Panc1 (cell line): ENCODE measurements at regions not wholly inside any gene's neighbourhood (a gene's known extent, or its start where the extent isn't known, plus 50 kb on each side); places are given as distances from the start of the nearest gene placed in this dataset.

Experiments
- ATAC-seq: fragments of 200-7000 bp; cut with Tn5 transposase; 2 replicates; pipeline ENCODE4 v1.9.1; 2020; ENCODE audit warnings: mild to moderate bottlenecking, moderate library complexity
- BruUV-seq: library from RNA; stranded (reverse); fragments of 400-500 nt; replicated peaks from 2 replicates; lab custom pipeline; 2021; lab: Mats Ljungman, UMichigan
- CTCF ChIA-PET: fragments of 300-600 bp; sonication (Branson Sonifier 250); formaldehyde crosslinking; loops from one replicate; lab custom pipeline; 2022; ENCODE audit warnings: antibody characterized with exemption; lab: Charles Lee
- POLR2A ChIA-PET: fragments of 300-600 bp; sonication (Branson Sonifier 250); formaldehyde crosslinking; loops from one replicate; lab custom pipeline; 2022; ENCODE audit warnings: antibody characterized with exemption; lab: Charles Lee
- DNase-seq: peaks from one replicate; pipeline ENCODE4 v3.0.0-alpha.2; 2010; ENCODE audit warnings: low read depth, low spot score
- H3K27ac ChIP-seq: 2 replicates; pipeline ENCODE4 v1.5.1; 2011; ENCODE audit warnings: mild to moderate bottlenecking, low read length, inconsistent platforms
- H3K27me3 ChIP-seq: fragments of 200-500 bp; sonication (Bioruptor generic); 2 replicates; pipeline ENCODE4 v1.6.0; 2014; ENCODE audit warnings: low read length, inconsistent platforms; ENCODE audit not compliant: control insufficient read depth, insufficient read depth
- H3K36me3 ChIP-seq: fragments of 200-500 bp; sonication (Bioruptor generic); 2 replicates; pipeline ENCODE4 v1.5.1; 2014; ENCODE audit warnings: inconsistent platforms, mild to moderate bottlenecking, low read length, moderate library complexity; ENCODE audit not compliant: control insufficient read depth, insufficient read depth
- H3K4me1 ChIP-seq: 2 replicates; pipeline ENCODE4 v1.5.1; 2011; ENCODE audit warnings: inconsistent platforms, mild to moderate bottlenecking, low read length, moderate library complexity; ENCODE audit not compliant: control insufficient read depth, insufficient read depth
- H3K4me3 ChIP-seq, 2 experiments: 2 replicates each; pipeline ENCODE4 v1.5.1; 2011 to 2012; ENCODE audit warnings: low read depth in 2 of 2, low read length in 2 of 2, mild to moderate bottlenecking in 2 of 2, inconsistent platforms in 1 of 2, moderate library complexity in 1 of 2
- H3K9me3 ChIP-seq: fragments of 200-500 bp; sonication (Bioruptor generic); 2 replicates; pipeline ENCODE4 v1.5.1; 2014; ENCODE audit warnings: low read depth, mild to moderate bottlenecking, inconsistent platforms, low read length, moderate library complexity; ENCODE audit not compliant: control insufficient read depth, insufficient read depth
- POLR2AphosphoS5 ChIP-seq: IDR thresholded peaks from 2 replicates; pipeline ENCODE4 v1.6.1; 2012; ENCODE audit warnings: mild to moderate bottlenecking, low read depth, low read length, moderate library complexity
- SIN3A ChIP-seq: IDR thresholded peaks from 2 replicates; pipeline ENCODE4 v1.6.1; 2012; ENCODE audit warnings: low read depth, mild to moderate bottlenecking, low read length, moderate library complexity, borderline replicate concordance; ENCODE audit not compliant: insufficient read depth
- TCF7L2 ChIP-seq: IDR thresholded peaks from 2 replicates; pipeline ENCODE4 v1.6.1; 2011; ENCODE audit warnings: mild to moderate bottlenecking, low read depth, low read length, inconsistent platforms
- in situ Hi-C: cut with HindIII; loops from 2 replicates; pipeline ENCODE4 v1.10.0; 2016; ENCODE audit warnings: low sequenced_read_pairs, low pct_unique_long_range_greater_than_20kb
- intact Hi-C: fragments of 100-400 bp; cut with micrococcal nuclease; formaldehyde crosslinking; loops from one replicate; pipeline ENCODE4 v1.10.0; 2022; ENCODE audit not compliant: unreplicated experiment
- TF ChIP-seq, protein P1 (sequence below), 2 experiments: IDR thresholded peaks; 2 replicates each; pipeline ENCODE4 v1.6.1; 2011 to 2012; ENCODE audit warnings: low read depth in 2 of 2, control low read depth in 1 of 2, low read length in 1 of 2, mild to moderate bottlenecking in 1 of 2, moderate library complexity in 1 of 2; ENCODE audit not compliant: insufficient read depth in 1 of 2
- TF ChIP-seq, protein P2 (sequence below): fragments of 450-650 bp; IDR thresholded peaks from 2 replicates; pipeline ENCODE4 v1.5.1; 2017; ENCODE audit warnings: mild to moderate bottlenecking

DNA sequence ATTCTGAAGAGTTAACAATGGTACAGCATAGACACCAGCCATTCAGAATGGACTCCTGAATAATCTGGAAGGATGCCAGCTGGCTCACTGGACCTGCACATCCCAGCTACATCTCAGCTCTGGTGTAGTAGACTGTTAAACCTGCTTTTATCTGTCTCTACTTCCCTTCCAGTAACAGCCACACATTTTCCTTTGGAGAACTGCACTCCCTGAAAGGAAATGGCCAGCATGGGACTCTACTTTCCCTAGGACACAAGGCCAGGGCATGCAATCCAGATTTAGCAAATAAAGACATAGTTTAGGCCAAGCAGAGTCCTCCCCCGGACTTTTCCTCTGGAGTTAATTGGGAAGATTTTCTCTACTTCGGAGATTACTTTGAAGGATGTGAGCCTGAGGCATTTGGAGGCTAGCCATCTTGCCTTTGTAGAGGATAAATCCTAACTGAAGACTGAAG, 82.7 kb upstream of the TCF12 start:
- DNase-seq (no peak), ATAC-seq (no peak)
- POLR2A ChIA-PET: no interaction called here
- CTCF ChIA-PET: no interaction called here
- Histone ChIP-seq H3K27me3 (no peaks in the 10 kb centered on the region), H3K4me3 (no peak overlapping the region), H3K27ac (no peak overlapping the region), H3K36me3 (no peaks in the 10 kb centered on the region), H3K4me1 (no peaks in the 10 kb centered on the region), H3K9me3 (no peaks in the 10 kb centered on the region)
- in situ Hi-C loops: no loop called here
- BruUV-seq: no TSS peak
- TF ChIP-seq TCF7L2 (no peak), SIN3A (no peak), POLR2AphosphoS5 (no peak)
- TF ChIP-seq, protein P1, sequence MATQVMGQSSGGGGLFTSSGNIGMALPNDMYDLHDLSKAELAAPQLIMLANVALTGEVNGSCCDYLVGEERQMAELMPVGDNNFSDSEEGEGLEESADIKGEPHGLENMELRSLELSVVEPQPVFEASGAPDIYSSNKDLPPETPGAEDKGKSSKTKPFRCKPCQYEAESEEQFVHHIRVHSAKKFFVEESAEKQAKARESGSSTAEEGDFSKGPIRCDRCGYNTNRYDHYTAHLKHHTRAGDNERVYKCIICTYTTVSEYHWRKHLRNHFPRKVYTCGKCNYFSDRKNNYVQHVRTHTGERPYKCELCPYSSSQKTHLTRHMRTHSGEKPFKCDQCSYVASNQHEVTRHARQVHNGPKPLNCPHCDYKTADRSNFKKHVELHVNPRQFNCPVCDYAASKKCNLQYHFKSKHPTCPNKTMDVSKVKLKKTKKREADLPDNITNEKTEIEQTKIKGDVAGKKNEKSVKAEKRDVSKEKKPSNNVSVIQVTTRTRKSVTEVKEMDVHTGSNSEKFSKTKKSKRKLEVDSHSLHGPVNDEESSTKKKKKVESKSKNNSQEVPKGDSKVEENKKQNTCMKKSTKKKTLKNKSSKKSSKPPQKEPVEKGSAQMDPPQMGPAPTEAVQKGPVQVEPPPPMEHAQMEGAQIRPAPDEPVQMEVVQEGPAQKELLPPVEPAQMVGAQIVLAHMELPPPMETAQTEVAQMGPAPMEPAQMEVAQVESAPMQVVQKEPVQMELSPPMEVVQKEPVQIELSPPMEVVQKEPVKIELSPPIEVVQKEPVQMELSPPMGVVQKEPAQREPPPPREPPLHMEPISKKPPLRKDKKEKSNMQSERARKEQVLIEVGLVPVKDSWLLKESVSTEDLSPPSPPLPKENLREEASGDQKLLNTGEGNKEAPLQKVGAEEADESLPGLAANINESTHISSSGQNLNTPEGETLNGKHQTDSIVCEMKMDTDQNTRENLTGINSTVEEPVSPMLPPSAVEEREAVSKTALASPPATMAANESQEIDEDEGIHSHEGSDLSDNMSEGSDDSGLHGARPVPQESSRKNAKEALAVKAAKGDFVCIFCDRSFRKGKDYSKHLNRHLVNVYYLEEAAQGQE (IDR thresholded peaks at IDR 0.05; ENCODE audit: insufficient read depth in 1 of 2, low read depth in 2 of 2, low read length in 1 of 2): no peak
- TF ChIP-seq, protein P2, sequence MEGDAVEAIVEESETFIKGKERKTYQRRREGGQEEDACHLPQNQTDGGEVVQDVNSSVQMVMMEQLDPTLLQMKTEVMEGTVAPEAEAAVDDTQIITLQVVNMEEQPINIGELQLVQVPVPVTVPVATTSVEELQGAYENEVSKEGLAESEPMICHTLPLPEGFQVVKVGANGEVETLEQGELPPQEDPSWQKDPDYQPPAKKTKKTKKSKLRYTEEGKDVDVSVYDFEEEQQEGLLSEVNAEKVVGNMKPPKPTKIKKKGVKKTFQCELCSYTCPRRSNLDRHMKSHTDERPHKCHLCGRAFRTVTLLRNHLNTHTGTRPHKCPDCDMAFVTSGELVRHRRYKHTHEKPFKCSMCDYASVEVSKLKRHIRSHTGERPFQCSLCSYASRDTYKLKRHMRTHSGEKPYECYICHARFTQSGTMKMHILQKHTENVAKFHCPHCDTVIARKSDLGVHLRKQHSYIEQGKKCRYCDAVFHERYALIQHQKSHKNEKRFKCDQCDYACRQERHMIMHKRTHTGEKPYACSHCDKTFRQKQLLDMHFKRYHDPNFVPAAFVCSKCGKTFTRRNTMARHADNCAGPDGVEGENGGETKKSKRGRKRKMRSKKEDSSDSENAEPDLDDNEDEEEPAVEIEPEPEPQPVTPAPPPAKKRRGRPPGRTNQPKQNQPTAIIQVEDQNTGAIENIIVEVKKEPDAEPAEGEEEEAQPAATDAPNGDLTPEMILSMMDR: no peak
- intact Hi-C loops: no loop called here

DNA sequence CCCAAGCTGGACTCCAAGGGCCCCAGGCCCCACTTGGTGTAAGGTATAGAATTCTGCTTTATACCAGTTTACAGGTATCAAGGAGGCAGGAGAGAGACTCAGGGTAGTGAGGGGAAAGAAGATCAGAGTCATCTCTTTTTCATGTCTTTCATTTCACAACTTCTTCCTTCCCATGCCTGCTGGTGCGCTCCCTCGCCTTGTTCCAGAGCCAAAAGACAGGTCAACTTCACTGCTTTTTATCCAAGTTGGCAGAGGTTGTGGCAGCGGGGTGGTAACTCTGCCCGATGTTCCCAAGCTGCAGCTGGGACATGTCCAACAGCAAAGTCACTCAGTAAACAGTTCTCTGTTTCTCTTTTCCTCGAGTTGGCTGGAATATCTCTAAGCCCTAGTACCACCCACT, 86.3 kb upstream of the TCF12 start:
- Histone ChIP-seq H3K27ac (no peak overlapping the region), H3K36me3 (no peaks in the 10 kb centered on the region), H3K27me3 (no peaks in the 10 kb centered on the region), H3K9me3 (no peaks in the 10 kb centered on the region), H3K4me1 (no peaks in the 10 kb centered on the region), H3K4me3 (no peak overlapping the region)
- no peak for TF ChIP-seq TCF7L2
- no peak for TF ChIP-seq SIN3A
- TF ChIP-seq, protein P1 (IDR thresholded peaks at IDR 0.05; ENCODE audit: insufficient read depth in 1 of 2, low read depth in 2 of 2, low read length in 1 of 2): no peak
- no peak for TF ChIP-seq POLR2AphosphoS5
- TF ChIP-seq, protein P2: no peak
- DNase-seq (no peak), ATAC-seq (no peak)
- no TSS peak for BruUV-seq
- ChIA-PET POLR2A (interaction anchor here (0.5 to 0.7 kb wide), 3 partner anchors 59 to 385 kb away, joined by 3 read pairs; no protein-coding TSS in a partner anchor), CTCF (no interaction called here)
- in situ Hi-C loops: no loop called here
- intact Hi-C loops: no loop called here
